GM12872 (cell line): ENCODE measurements at regions not wholly inside any gene's neighbourhood (a gene's known extent, or its start where the extent isn't known, plus 50 kb on each side); places are given as distances from the start of the nearest gene placed in this dataset.

Source experiments
- CTCF ChIP-seq: IDR thresholded peaks from 3 replicates; pipeline ENCODE4 v1.5.1; 2011; ENCODE audit warnings: low read depth, mild to moderate bottlenecking, low read length, moderate library complexity; ENCODE audit not compliant: insufficient read depth

GRCh38 chr15:87498560-87498959, 758.0 kb downstream of the NTRK3 start:
- no peak for TF ChIP-seq CTCF

- TF ChIP-seq CTCF: no peak
These were observed 759.7 kb downstream of the NTRK3 start for GRCh38 chr15:87496795-87497194.

GRCh38 chr15:87496109-87496508, 760.4 kb downstream of the NTRK3 start:
- no peak for TF ChIP-seq CTCF

GRCh38 chr15:87493803-87494202, 762.7 kb downstream of the NTRK3 start:
- no peak for TF ChIP-seq CTCF

GRCh38 chr15:87492321-87492720, 764.2 kb downstream of the NTRK3 start:
- no peak for TF ChIP-seq CTCF

- no peak for TF ChIP-seq CTCF
These were observed 765.9 kb downstream of the NTRK3 start for GRCh38 chr15:87490666-87491065.

GRCh38 chr15:87489902-87490665, 766.5 kb downstream of the NTRK3 start:
- no peak for TF ChIP-seq CTCF
